ENCODE measurements at regions not wholly inside any gene's neighbourhood (a gene's known extent, or its start where the extent isn't known, plus 50 kb on each side); places are given as distances from the start of the nearest gene placed in this dataset.
A peak's percentile ranks its signal among the peaks of the same experiment; 100 is the strongest.

- H3K9ac ChIP-seq (ENCODE audit: low read depth, low read length, poor library complexity, severe bottlenecking) = peak overlapping the region; percentile 31
- no peaks in the 10 kb centered on the region for H3K27me3 ChIP-seq (ENCODE audit: insufficient read depth, low read length, poor library complexity, severe bottlenecking)
- peaks cover 17% of the 10 kb centered on the region; the same call in 1 of the 2 replicates for H3K79me2 ChIP-seq (ENCODE audit: insufficient read depth, low read length)
- H4K20me1 ChIP-seq (ENCODE audit: insufficient read depth, low read length, poor library complexity, severe bottlenecking) = no peaks in the 10 kb centered on the region
- H3K36me3 ChIP-seq (ENCODE audit: insufficient read depth, low read length) = no peaks in the 10 kb centered on the region
- no peaks in the 10 kb centered on the region for H3K9me2 ChIP-seq (replicated peaks; ENCODE audit: low read depth, low read length)
- TF ChIP-seq CTCF (conservative IDR thresholded peaks at IDR 0.05; ENCODE audit: low read length) (no peak), EZH2phosphoT487 (IDR thresholded peaks at IDR 0.05; ENCODE audit: borderline replicate concordance) (no peak)
- no peak overlapping the region for H2AFZ ChIP-seq (ENCODE audit: low read length)
- peak overlapping the region; percentile 14 for H3K4me2 ChIP-seq (ENCODE audit: low read depth, low read length, poor library complexity, severe bottlenecking)
- no peaks in the 10 kb centered on the region for H3F3A ChIP-seq (ENCODE audit: low read depth)
- no peak overlapping the region for H3K4me3 ChIP-seq (ENCODE audit: low read length, poor library complexity, severe bottlenecking)
- H3K4me1 ChIP-seq (ENCODE audit: insufficient read depth, low read length, poor library complexity, severe bottlenecking) = peaks cover 33% of the 10 kb centered on the region
- no peaks in the 10 kb centered on the region for H3K9me3 ChIP-seq (ENCODE audit: insufficient read depth, low read depth, low read length)
Observed at GRCh38 chr16:85492295-85492864, 120.7 kb upstream of the GSE1 start.

- H3K79me2 ChIP-seq (ENCODE audit: insufficient read depth, low read length) = peaks cover 17% of the 10 kb centered on the region; the same call in 1 of the 2 replicates
- peak overlapping the region; percentile 7 for H3K9ac ChIP-seq (ENCODE audit: low read depth, low read length, poor library complexity, severe bottlenecking)
- H3K27me3 ChIP-seq (ENCODE audit: insufficient read depth, low read length, poor library complexity, severe bottlenecking) = no peaks in the 10 kb centered on the region
- TF ChIP-seq CTCF (conservative IDR thresholded peaks at IDR 0.05; ENCODE audit: low read length) = no peak
- TF ChIP-seq EZH2phosphoT487 (IDR thresholded peaks at IDR 0.05; ENCODE audit: borderline replicate concordance) = no peak
- H4K20me1 ChIP-seq (ENCODE audit: insufficient read depth, low read length, poor library complexity, severe bottlenecking) = no peaks in the 10 kb centered on the region
- 0 out of 2 replicates have a peak, but pooled peaks cover 3% of the 10 kb centered on the region for H3F3A ChIP-seq (ENCODE audit: low read depth)
- H3K9me2 ChIP-seq (replicated peaks; ENCODE audit: low read depth, low read length) = no peaks in the 10 kb centered on the region
- no peak overlapping the region for H2AFZ ChIP-seq (ENCODE audit: low read length)
- H3K9me3 ChIP-seq (ENCODE audit: insufficient read depth, low read depth, low read length) = no peaks in the 10 kb centered on the region
- no peak overlapping the region for H3K4me2 ChIP-seq (ENCODE audit: low read depth, low read length, poor library complexity, severe bottlenecking)
- no peaks in the 10 kb centered on the region for H3K36me3 ChIP-seq (ENCODE audit: insufficient read depth, low read length)
- no peak overlapping the region for H3K4me3 ChIP-seq (ENCODE audit: low read length, poor library complexity, severe bottlenecking)
- peaks cover 34% of the 10 kb centered on the region for H3K4me1 ChIP-seq (ENCODE audit: insufficient read depth, low read length, poor library complexity, severe bottlenecking)
Observed at GRCh38 chr16:85494315-85494714, 118.8 kb upstream of the GSE1 start.

GRCh38 chr16:85495259-85495658, 117.9 kb upstream of the GSE1 start:
- no peak overlapping the region for H3K4me2 ChIP-seq (ENCODE audit: low read depth, low read length, poor library complexity, severe bottlenecking)
- H2AFZ ChIP-seq (ENCODE audit: low read length) = no peak overlapping the region
- peaks cover 10% of the 10 kb centered on the region; the same call in 1 of the 2 replicates for H3K79me2 ChIP-seq (ENCODE audit: insufficient read depth, low read length)
- H3K27me3 ChIP-seq (ENCODE audit: insufficient read depth, low read length, poor library complexity, severe bottlenecking) = no peaks in the 10 kb centered on the region
- TF ChIP-seq EZH2phosphoT487 (IDR thresholded peaks at IDR 0.05; ENCODE audit: borderline replicate concordance) = no peak
- TF ChIP-seq CTCF (conservative IDR thresholded peaks at IDR 0.05; ENCODE audit: low read length) = no peak
- peaks cover 34% of the 10 kb centered on the region for H3K4me1 ChIP-seq (ENCODE audit: insufficient read depth, low read length, poor library complexity, severe bottlenecking)
- 0 out of 2 replicates have a peak, but pooled peaks cover 3% of the 10 kb centered on the region for H3F3A ChIP-seq (ENCODE audit: low read depth)
- H3K9ac ChIP-seq (ENCODE audit: low read depth, low read length, poor library complexity, severe bottlenecking) = no peak overlapping the region
- H4K20me1 ChIP-seq (ENCODE audit: insufficient read depth, low read length, poor library complexity, severe bottlenecking) = no peaks in the 10 kb centered on the region
- H3K4me3 ChIP-seq (ENCODE audit: low read length, poor library complexity, severe bottlenecking) = no peak overlapping the region
- H3K36me3 ChIP-seq (ENCODE audit: insufficient read depth, low read length) = no peaks in the 10 kb centered on the region
- H3K9me2 ChIP-seq (replicated peaks; ENCODE audit: low read depth, low read length) = no peaks in the 10 kb centered on the region
- no peaks in the 10 kb centered on the region for H3K9me3 ChIP-seq (ENCODE audit: insufficient read depth, low read depth, low read length)

All from Loucy (cell line).